IPS-18a (cell line): ENCODE measurements at regions not wholly inside any gene's neighbourhood (a gene's known extent, or its start where the extent isn't known, plus 50 kb on each side); places are given as distances from the start of the nearest gene placed in this dataset.

Experiments used
- H3K27ac ChIP-seq: one replicate; pipeline ENCODE4 v1.5.1; 2013; ENCODE audit warnings: low read length
- H3K27me3 ChIP-seq: one replicate; pipeline ENCODE4 v1.6.1; 2013; ENCODE audit warnings: mild to moderate bottlenecking, low read length; ENCODE audit not compliant: control insufficient read depth, insufficient read depth
- H3K36me3 ChIP-seq: one replicate; pipeline ENCODE4 v1.6.1; 2013; ENCODE audit warnings: low read depth, low read length; ENCODE audit not compliant: control insufficient read depth
- H3K4me1 ChIP-seq: one replicate; pipeline ENCODE4 v1.6.1; 2013; ENCODE audit warnings: low read depth, low read length; ENCODE audit not compliant: control insufficient read depth
- H3K4me3 ChIP-seq: one replicate; pipeline ENCODE4 v1.5.1; 2013; ENCODE audit warnings: low read length
- H3K9ac ChIP-seq: one replicate; pipeline ENCODE4 v1.6.1; 2013; ENCODE audit warnings: mild to moderate bottlenecking, low read length, moderate library complexity
- H3K9me3 ChIP-seq: one replicate; pipeline ENCODE4 v1.6.1; 2013; ENCODE audit warnings: low read depth, low read length; ENCODE audit not compliant: control insufficient read depth

- Histone ChIP-seq H3K27ac (no peak overlapping the region), H3K9me3 (no peaks in the 10 kb centered on the region), H3K36me3 (no peaks in the 10 kb centered on the region), H3K4me1 (no peaks in the 10 kb centered on the region), H3K9ac (no peak overlapping the region), H3K27me3 (no peaks in the 10 kb centered on the region), H3K4me3 (no peak overlapping the region)
These were observed 159.4 kb downstream of the PMAIP1 start for GRCh38 chr18:60059216-60059615.

GRCh38 chr18:60053747-60054304 is 154.0 kb downstream of the PMAIP1 start:
- Histone ChIP-seq H3K27me3 (no peaks in the 10 kb centered on the region), H3K4me1 (no peaks in the 10 kb centered on the region), H3K36me3 (no peaks in the 10 kb centered on the region), H3K27ac (no peak overlapping the region), H3K4me3 (no peak overlapping the region), H3K9ac (no peak overlapping the region), H3K9me3 (no peaks in the 10 kb centered on the region)

- H3K27ac ChIP-seq = no peak overlapping the region
- no peak overlapping the region for H3K9ac ChIP-seq
- no peaks in the 10 kb centered on the region for H3K36me3 ChIP-seq
- no peaks in the 10 kb centered on the region for H3K9me3 ChIP-seq
- H3K27me3 ChIP-seq = no peaks in the 10 kb centered on the region
- H3K4me1 ChIP-seq = no peaks in the 10 kb centered on the region
- H3K4me3 ChIP-seq = no peak overlapping the region
These were observed 151.0 kb downstream of the PMAIP1 start for GRCh38 chr18:60050821-60051220.

GRCh38 chr18:60049172-60049571 is 149.4 kb downstream of the PMAIP1 start:
- H3K27me3 ChIP-seq = no peaks in the 10 kb centered on the region

GRCh38 chr18:60047556-60047955 is 147.8 kb downstream of the PMAIP1 start:
- H3K27ac ChIP-seq = no peak overlapping the region
- H3K9me3 ChIP-seq = no peaks in the 10 kb centered on the region
- H3K4me3 ChIP-seq = no peak overlapping the region
- H3K9ac ChIP-seq = no peak overlapping the region
- H3K27me3 ChIP-seq = no peaks in the 10 kb centered on the region
- H3K4me1 ChIP-seq = no peaks in the 10 kb centered on the region
- no peaks in the 10 kb centered on the region for H3K36me3 ChIP-seq

More at GRCh38 chr18:60049172-60049571, 149.4 kb downstream of the PMAIP1 start:
- Histone ChIP-seq H3K9ac (no peak overlapping the region), H3K9me3 (no peaks in the 10 kb centered on the region), H3K36me3 (no peaks in the 10 kb centered on the region), H3K27ac (no peak overlapping the region), H3K4me3 (no peak overlapping the region), H3K4me1 (no peaks in the 10 kb centered on the region)

- H3K27ac ChIP-seq = no peak overlapping the region
- no peak overlapping the region for H3K4me3 ChIP-seq
- H3K9me3 ChIP-seq = no peaks in the 10 kb centered on the region
- H3K4me1 ChIP-seq = no peaks in the 10 kb centered on the region
- H3K36me3 ChIP-seq = no peaks in the 10 kb centered on the region
- no peak overlapping the region for H3K9ac ChIP-seq
- H3K27me3 ChIP-seq = no peaks in the 10 kb centered on the region
These were observed 144.7 kb downstream of the PMAIP1 start for GRCh38 chr18:60044290-60045006.

GRCh38 chr18:60040971-60041370 is 141.2 kb downstream of the PMAIP1 start:
- H3K9ac ChIP-seq = no peak overlapping the region
- no peaks in the 10 kb centered on the region for H3K9me3 ChIP-seq
- no peak overlapping the region for H3K4me3 ChIP-seq
- H3K27me3 ChIP-seq = no peaks in the 10 kb centered on the region
- no peaks in the 10 kb centered on the region for H3K36me3 ChIP-seq
- no peaks in the 10 kb centered on the region for H3K4me1 ChIP-seq
- no peak overlapping the region for H3K27ac ChIP-seq

GRCh38 chr18:60038731-60039130 is 138.9 kb downstream of the PMAIP1 start:
- Histone ChIP-seq H3K4me3 (no peak overlapping the region), H3K4me1 (no peaks in the 10 kb centered on the region), H3K9me3 (no peaks in the 10 kb centered on the region), H3K27me3 (no peaks in the 10 kb centered on the region), H3K27ac (no peak overlapping the region), H3K36me3 (no peaks in the 10 kb centered on the region), H3K9ac (no peak overlapping the region)

- Histone ChIP-seq H3K27me3 (no peaks in the 10 kb centered on the region), H3K9ac (no peak overlapping the region), H3K27ac (no peak overlapping the region), H3K36me3 (no peaks in the 10 kb centered on the region), H3K4me1 (no peaks in the 10 kb centered on the region), H3K4me3 (no peak overlapping the region), H3K9me3 (no peaks in the 10 kb centered on the region)
These were observed 127.6 kb downstream of the PMAIP1 start for GRCh38 chr18:60027397-60027796.

GRCh38 chr18:60024857-60025256 is 125.1 kb downstream of the PMAIP1 start:
- no peak overlapping the region for H3K4me3 ChIP-seq
- no peaks in the 10 kb centered on the region for H3K36me3 ChIP-seq
- H3K4me1 ChIP-seq = peaks cover 11% of the 10 kb centered on the region
- H3K27me3 ChIP-seq = no peaks in the 10 kb centered on the region
- no peaks in the 10 kb centered on the region for H3K9me3 ChIP-seq
- H3K9ac ChIP-seq = no peak overlapping the region
- no peak overlapping the region for H3K27ac ChIP-seq

GRCh38 chr18:60024345-60024744 is 124.5 kb downstream of the PMAIP1 start:
- Histone ChIP-seq H3K9ac (no peak overlapping the region), H3K4me1 (peaks cover 16% of the 10 kb centered on the region), H3K4me3 (no peak overlapping the region), H3K27ac (no peak overlapping the region), H3K36me3 (no peaks in the 10 kb centered on the region), H3K9me3 (no peaks in the 10 kb centered on the region), H3K27me3 (no peaks in the 10 kb centered on the region)

GRCh38 chr18:60022671-60023276 is 123.0 kb downstream of the PMAIP1 start:
- Histone ChIP-seq H3K4me1 (peaks cover 20% of the 10 kb centered on the region), H3K4me3 (no peak overlapping the region), H3K27me3 (no peaks in the 10 kb centered on the region), H3K36me3 (no peaks in the 10 kb centered on the region), H3K9me3 (no peaks in the 10 kb centered on the region), H3K9ac (no peak overlapping the region), H3K27ac (no peak overlapping the region)
